ENCODE measurements at regions not wholly inside any gene's neighbourhood (a gene's known extent, or its start where the extent isn't known, plus 50 kb on each side); places are given as distances from the start of the nearest gene placed in this dataset.

- no peak for DNase-seq (ENCODE audit: low read depth)
These were observed 96.1 kb downstream of the ARL4A start for GRCh38 chr7:12783421-12784095.

GRCh38 chr7:12785473-12785872 is 98.0 kb downstream of the ARL4A start:
- DNase-seq (ENCODE audit: low read depth): no peak

- DNase-seq (ENCODE audit: low read depth): no peak
These were observed 99.1 kb downstream of the ARL4A start for GRCh38 chr7:12786494-12786893.

- DNase-seq (ENCODE audit: low read depth): no peak
These were observed 100.7 kb downstream of the ARL4A start for GRCh38 chr7:12788171-12788570.

GRCh38 chr7:12788591-12788990 is 101.2 kb downstream of the ARL4A start:
- DNase-seq (ENCODE audit: low read depth): no peak

GRCh38 chr7:12794722-12795302 is 107.4 kb downstream of the ARL4A start:
- DNase-seq (ENCODE audit: low read depth): no peak

GRCh38 chr7:12796397-12797127 is 109.1 kb downstream of the ARL4A start:
- DNase-seq (ENCODE audit: low read depth): no peak

- no peak for DNase-seq (ENCODE audit: low read depth)
These were observed 113.1 kb downstream of the ARL4A start for GRCh38 chr7:12800486-12800885.

GRCh38 chr7:12801107-12801506 is 113.7 kb downstream of the ARL4A start:
- no peak for DNase-seq (ENCODE audit: low read depth)

- DNase-seq (ENCODE audit: low read depth): no peak
These were observed 114.6 kb downstream of the ARL4A start for GRCh38 chr7:12802070-12802469.

GRCh38 chr7:12803542-12803941 is 116.1 kb downstream of the ARL4A start:
- no peak for DNase-seq (ENCODE audit: low read depth)

- DNase-seq (ENCODE audit: low read depth): no peak
These were observed 118.1 kb downstream of the ARL4A start for GRCh38 chr7:12805518-12805928.

- no peak for DNase-seq (ENCODE audit: low read depth)
These were observed 118.5 kb downstream of the ARL4A start for GRCh38 chr7:12805957-12806356.

GRCh38 chr7:12809476-12809875 is 122.0 kb downstream of the ARL4A start:
- no peak for DNase-seq (ENCODE audit: low read depth)

GRCh38 chr7:12812111-12812510 is 124.7 kb downstream of the ARL4A start:
- DNase-seq (ENCODE audit: low read depth): no peak

GRCh38 chr7:12814107-12814506 is 126.7 kb downstream of the ARL4A start:
- no peak for DNase-seq (ENCODE audit: low read depth)

GRCh38 chr7:12814828-12815227 is 127.4 kb downstream of the ARL4A start:
- DNase-seq (ENCODE audit: low read depth): no peak

GRCh38 chr7:12815426-12815825 is 128.0 kb downstream of the ARL4A start:
- no peak for DNase-seq (ENCODE audit: low read depth)

- DNase-seq (ENCODE audit: low read depth): no peak
These were observed 128.4 kb downstream of the ARL4A start for GRCh38 chr7:12815871-12816270.

GRCh38 chr7:12820777-12821176 is 133.3 kb downstream of the ARL4A start:
- no peak for DNase-seq (ENCODE audit: low read depth)

GRCh38 chr7:12821746-12822145 is 134.3 kb downstream of the ARL4A start:
- no peak for DNase-seq (ENCODE audit: low read depth)

GRCh38 chr7:12826079-12826478 is 138.6 kb downstream of the ARL4A start:
- no peak for DNase-seq (ENCODE audit: low read depth)

GRCh38 chr7:12827219-12827821 is 139.9 kb downstream of the ARL4A start:
- DNase-seq (ENCODE audit: low read depth): no peak

All from fibroblast of gingiva (primary cell).